ENCODE measurements at regions not wholly inside any gene's neighbourhood (a gene's known extent, or its start where the extent isn't known, plus 50 kb on each side); places are given as distances from the start of the nearest gene placed in this dataset.

- intact Hi-C loops (cut with micrococcal nuclease) = no loop called here
- ChIA-PET CTCF (no interaction called here), POLR2A (no interaction called here)
- H3K4me1 ChIP-seq (ENCODE audit: control insufficient read depth in 2 of 2, insufficient read depth in 2 of 2, low read length in 2 of 2) = no peaks in the 10 kb centered on the region
- H3K4me1 Mint-ChIP-seq = peaks cover 0 to 2% (median 0%) of the 10 kb centered on the region in 7 donors
- H3K9me3 ChIP-seq (ENCODE audit: control insufficient read depth in 2 of 3, low read length in 3 of 3) = no peaks in the 10 kb centered on the region
- H3K27me3 Mint-ChIP-seq = no peaks in the 10 kb centered on the region
- H3K27ac ChIP-seq (ENCODE audit: low read depth, low read length) = no peak overlapping the region
- ATAC-seq = no peak
- no peaks in the 10 kb centered on the region for H3K36me3 ChIP-seq (ENCODE audit: control insufficient read depth in 2 of 3, insufficient read depth in 3 of 3, low read length in 3 of 3)
- H3K27me3 ChIP-seq (ENCODE audit: control insufficient read depth in 2 of 2, insufficient read depth in 2 of 2, low read length in 2 of 2) = no peaks in the 10 kb centered on the region
- no peak for DNase-seq
- peaks cover 0 to 7% (median 0%) of the 10 kb centered on the region in 11 donors for H3K9me3 Mint-ChIP-seq
- no peaks in the 10 kb centered on the region for H3K36me3 Mint-ChIP-seq
- no peak overlapping the region for H3K4me3 Mint-ChIP-seq
- no peak overlapping the region for H3K27ac Mint-ChIP-seq
- H3K4me3 ChIP-seq (ENCODE audit: low read length) = no peak overlapping the region
These were observed 225.1 kb upstream of the ZP4 start for GRCh38 chr1:238115852-238116251.

GRCh38 chr1:238112952-238113621 is 222.4 kb upstream of the ZP4 start:
- POLR2A ChIA-PET = no interaction called here
- Histone ChIP-seq H3K4me3 (ENCODE audit: low read length) (no peak overlapping the region), H3K27me3 (ENCODE audit: control insufficient read depth in 2 of 2, insufficient read depth in 2 of 2, low read length in 2 of 2) (no peaks in the 10 kb centered on the region), H3K36me3 (ENCODE audit: control insufficient read depth in 2 of 3, insufficient read depth in 3 of 3, low read length in 3 of 3) (no peaks in the 10 kb centered on the region), H3K27ac (ENCODE audit: low read depth, low read length) (no peak overlapping the region), H3K9me3 (ENCODE audit: control insufficient read depth in 2 of 3, low read length in 3 of 3) (no peaks in the 10 kb centered on the region), H3K4me1 (ENCODE audit: control insufficient read depth in 2 of 2, insufficient read depth in 2 of 2, low read length in 2 of 2) (no peaks in the 10 kb centered on the region)
- DNase-seq = no peak
- H3K4me1 Mint-ChIP-seq = peaks cover 0 to 2% (median 0%) of the 10 kb centered on the region in 7 donors
- no peaks in the 10 kb centered on the region for H3K36me3 Mint-ChIP-seq
- no peak overlapping the region for H3K27ac Mint-ChIP-seq
- peaks cover 0 to 12% (median 0%) of the 10 kb centered on the region in 11 donors for H3K9me3 Mint-ChIP-seq
- H3K27me3 Mint-ChIP-seq = no peaks in the 10 kb centered on the region
- ATAC-seq = no peak
- CTCF ChIA-PET = no interaction called here
- H3K4me3 Mint-ChIP-seq = no peak overlapping the region
- intact Hi-C loops (cut with micrococcal nuclease) = no loop called here

GRCh38 chr1:238111516-238111915 is 220.8 kb upstream of the ZP4 start:
- no peak overlapping the region for H3K4me3 Mint-ChIP-seq
- no peaks in the 10 kb centered on the region for H3K36me3 ChIP-seq (ENCODE audit: control insufficient read depth in 2 of 3, insufficient read depth in 3 of 3, low read length in 3 of 3)
- intact Hi-C loops (cut with micrococcal nuclease) = no loop called here
- H3K27me3 Mint-ChIP-seq = no peaks in the 10 kb centered on the region
- DNase-seq (no peak), ATAC-seq (no peak)
- peaks cover 0 to 9% (median 0%) of the 10 kb centered on the region in 11 donors for H3K9me3 Mint-ChIP-seq
- no peaks in the 10 kb centered on the region for H3K9me3 ChIP-seq (ENCODE audit: control insufficient read depth in 2 of 3, low read length in 3 of 3)
- no peaks in the 10 kb centered on the region for H3K27me3 ChIP-seq (ENCODE audit: control insufficient read depth in 2 of 2, insufficient read depth in 2 of 2, low read length in 2 of 2)
- H3K4me1 Mint-ChIP-seq = no peaks in the 10 kb centered on the region
- H3K27ac Mint-ChIP-seq = no peak overlapping the region
- H3K27ac ChIP-seq (ENCODE audit: low read depth, low read length) = no peak overlapping the region
- H3K36me3 Mint-ChIP-seq = no peaks in the 10 kb centered on the region
- no peaks in the 10 kb centered on the region for H3K4me1 ChIP-seq (ENCODE audit: control insufficient read depth in 2 of 2, insufficient read depth in 2 of 2, low read length in 2 of 2)
- ChIA-PET POLR2A (no interaction called here), CTCF (no interaction called here)
- no peak overlapping the region for H3K4me3 ChIP-seq (ENCODE audit: low read length)

GRCh38 chr1:238111081-238111480 is 220.4 kb upstream of the ZP4 start:
- peaks cover 0 to 9% (median 0%) of the 10 kb centered on the region in 11 donors for H3K9me3 Mint-ChIP-seq
- no peak overlapping the region for H3K27ac ChIP-seq (ENCODE audit: low read depth, low read length)
- DNase-seq (no peak), ATAC-seq (no peak)
- H3K4me1 Mint-ChIP-seq = no peaks in the 10 kb centered on the region
- intact Hi-C loops (cut with micrococcal nuclease) = no loop called here
- no peaks in the 10 kb centered on the region for H3K4me1 ChIP-seq (ENCODE audit: control insufficient read depth in 2 of 2, insufficient read depth in 2 of 2, low read length in 2 of 2)
- H3K4me3 Mint-ChIP-seq = no peak overlapping the region
- H3K9me3 ChIP-seq (ENCODE audit: control insufficient read depth in 2 of 3, low read length in 3 of 3) = no peaks in the 10 kb centered on the region
- H3K27ac Mint-ChIP-seq = no peak overlapping the region
- no peaks in the 10 kb centered on the region for H3K36me3 Mint-ChIP-seq
- H3K36me3 ChIP-seq (ENCODE audit: control insufficient read depth in 2 of 3, insufficient read depth in 3 of 3, low read length in 3 of 3) = no peaks in the 10 kb centered on the region
- H3K27me3 ChIP-seq (ENCODE audit: control insufficient read depth in 2 of 2, insufficient read depth in 2 of 2, low read length in 2 of 2) = no peaks in the 10 kb centered on the region
- H3K4me3 ChIP-seq (ENCODE audit: low read length) = no peak overlapping the region
- POLR2A ChIA-PET = no interaction called here
- H3K27me3 Mint-ChIP-seq = no peaks in the 10 kb centered on the region
- CTCF ChIA-PET = no interaction called here

GRCh38 chr1:238108417-238108816 is 217.7 kb upstream of the ZP4 start:
- intact Hi-C loops (cut with micrococcal nuclease) = no loop called here
- no peak overlapping the region for H3K27ac Mint-ChIP-seq
- Histone ChIP-seq H3K9me3 (ENCODE audit: control insufficient read depth in 2 of 3, low read length in 3 of 3) (no peaks in the 10 kb centered on the region), H3K4me3 (ENCODE audit: low read length) (no peak overlapping the region), H3K36me3 (ENCODE audit: control insufficient read depth in 2 of 3, insufficient read depth in 3 of 3, low read length in 3 of 3) (no peaks in the 10 kb centered on the region), H3K27me3 (ENCODE audit: control insufficient read depth in 2 of 2, insufficient read depth in 2 of 2, low read length in 2 of 2) (no peaks in the 10 kb centered on the region), H3K27ac (ENCODE audit: low read depth, low read length) (no peak overlapping the region), H3K4me1 (ENCODE audit: control insufficient read depth in 2 of 2, insufficient read depth in 2 of 2, low read length in 2 of 2) (no peaks in the 10 kb centered on the region)
- ATAC-seq = no peak
- no peak overlapping the region for H3K4me3 Mint-ChIP-seq
- ChIA-PET POLR2A (no interaction called here), CTCF (no interaction called here)
- H3K4me1 Mint-ChIP-seq = no peaks in the 10 kb centered on the region
- H3K9me3 Mint-ChIP-seq = peaks cover 0 to 13% (median 3%) of the 10 kb centered on the region in 11 donors
- no peaks in the 10 kb centered on the region for H3K36me3 Mint-ChIP-seq
- no peaks in the 10 kb centered on the region for H3K27me3 Mint-ChIP-seq
- DNase-seq = no peak

GRCh38 chr1:238107322-238107721 is 216.6 kb upstream of the ZP4 start:
- no peaks in the 10 kb centered on the region for H3K27me3 Mint-ChIP-seq

GRCh38 chr1:238104752-238105151 is 214.0 kb upstream of the ZP4 start:
- no peak overlapping the region for H3K27ac Mint-ChIP-seq
- DNase-seq (no peak), ATAC-seq (no peak)
- no peaks in the 10 kb centered on the region for H3K27me3 Mint-ChIP-seq
- no peaks in the 10 kb centered on the region for H3K9me3 ChIP-seq (ENCODE audit: control insufficient read depth in 2 of 3, low read length in 3 of 3)
- no peak overlapping the region for H3K4me3 ChIP-seq (ENCODE audit: low read length)
- H3K4me1 ChIP-seq (ENCODE audit: control insufficient read depth in 2 of 2, insufficient read depth in 2 of 2, low read length in 2 of 2) = no peaks in the 10 kb centered on the region
- no peaks in the 10 kb centered on the region for H3K4me1 Mint-ChIP-seq
- H3K36me3 ChIP-seq (ENCODE audit: control insufficient read depth in 2 of 3, insufficient read depth in 3 of 3, low read length in 3 of 3) = no peaks in the 10 kb centered on the region
- POLR2A ChIA-PET = no interaction called here
- intact Hi-C loops (cut with micrococcal nuclease) = no loop called here
- H3K27me3 ChIP-seq (ENCODE audit: control insufficient read depth in 2 of 2, insufficient read depth in 2 of 2, low read length in 2 of 2) = no peaks in the 10 kb centered on the region
- H3K27ac ChIP-seq (ENCODE audit: low read depth, low read length) = no peak overlapping the region
- H3K4me3 Mint-ChIP-seq = no peak overlapping the region
- H3K9me3 Mint-ChIP-seq = peaks cover 0 to 7% (median 2%) of the 10 kb centered on the region in 11 donors
- no peaks in the 10 kb centered on the region for H3K36me3 Mint-ChIP-seq
- CTCF ChIA-PET = no interaction called here

More at GRCh38 chr1:238107322-238107721, 216.6 kb upstream of the ZP4 start:
- H3K4me1 ChIP-seq (ENCODE audit: control insufficient read depth in 2 of 2, insufficient read depth in 2 of 2, low read length in 2 of 2) = no peaks in the 10 kb centered on the region
- H3K36me3 Mint-ChIP-seq = no peaks in the 10 kb centered on the region
- H3K27me3 ChIP-seq (ENCODE audit: control insufficient read depth in 2 of 2, insufficient read depth in 2 of 2, low read length in 2 of 2) = no peaks in the 10 kb centered on the region
- no peak overlapping the region for H3K4me3 ChIP-seq (ENCODE audit: low read length)
- DNase-seq (no peak), ATAC-seq (no peak)
- no peak overlapping the region for H3K4me3 Mint-ChIP-seq
- peaks cover 0 to 13% (median 3%) of the 10 kb centered on the region in 11 donors for H3K9me3 Mint-ChIP-seq
- intact Hi-C loops (cut with micrococcal nuclease) = no loop called here
- POLR2A ChIA-PET = no interaction called here
- H3K9me3 ChIP-seq (ENCODE audit: control insufficient read depth in 2 of 3, low read length in 3 of 3) = no peaks in the 10 kb centered on the region
- H3K27ac Mint-ChIP-seq = no peak overlapping the region
- no peak overlapping the region for H3K27ac ChIP-seq (ENCODE audit: low read depth, low read length)
- CTCF ChIA-PET = no interaction called here
- H3K4me1 Mint-ChIP-seq = no peaks in the 10 kb centered on the region
- H3K36me3 ChIP-seq (ENCODE audit: control insufficient read depth in 2 of 3, insufficient read depth in 3 of 3, low read length in 3 of 3) = no peaks in the 10 kb centered on the region
